ENCODE measurements at regions not wholly inside any gene's neighbourhood (a gene's known extent, or its start where the extent isn't known, plus 50 kb on each side); places are given as distances from the start of the nearest gene placed in this dataset.

DNA sequence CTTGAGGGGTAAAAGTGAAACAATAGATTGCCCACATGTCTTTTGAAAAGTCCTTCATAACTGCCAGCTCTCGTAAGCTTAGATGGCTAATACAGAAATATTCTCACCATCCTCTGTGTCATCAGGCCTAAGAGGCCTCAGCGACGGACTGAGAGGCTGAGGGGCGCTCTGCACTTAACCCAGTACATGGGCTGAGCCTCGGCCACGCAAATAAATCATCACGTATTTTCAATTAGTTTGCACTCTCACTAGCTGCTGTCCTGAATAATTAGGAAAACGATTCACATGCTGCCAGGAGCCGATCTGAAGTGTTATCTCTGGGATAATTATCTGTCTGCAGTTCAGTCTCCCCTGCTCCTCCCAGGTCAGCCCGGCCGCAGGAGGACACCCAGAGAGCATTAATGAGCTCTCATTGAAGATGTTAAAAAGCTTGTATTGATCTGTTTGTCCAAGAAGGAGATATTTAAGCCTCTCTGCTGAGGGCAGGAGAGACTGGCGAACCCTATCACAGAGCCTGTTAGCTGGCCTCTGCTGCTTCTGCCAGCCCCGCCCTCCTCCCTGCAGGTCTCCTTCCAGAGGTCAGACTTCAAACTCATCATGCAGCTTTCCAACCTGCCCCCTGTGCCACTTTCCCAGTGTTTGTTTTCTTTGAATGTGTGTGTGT is 1051.3 kb downstream of the VRK1 start:
- TF ChIP-seq, protein P1, sequence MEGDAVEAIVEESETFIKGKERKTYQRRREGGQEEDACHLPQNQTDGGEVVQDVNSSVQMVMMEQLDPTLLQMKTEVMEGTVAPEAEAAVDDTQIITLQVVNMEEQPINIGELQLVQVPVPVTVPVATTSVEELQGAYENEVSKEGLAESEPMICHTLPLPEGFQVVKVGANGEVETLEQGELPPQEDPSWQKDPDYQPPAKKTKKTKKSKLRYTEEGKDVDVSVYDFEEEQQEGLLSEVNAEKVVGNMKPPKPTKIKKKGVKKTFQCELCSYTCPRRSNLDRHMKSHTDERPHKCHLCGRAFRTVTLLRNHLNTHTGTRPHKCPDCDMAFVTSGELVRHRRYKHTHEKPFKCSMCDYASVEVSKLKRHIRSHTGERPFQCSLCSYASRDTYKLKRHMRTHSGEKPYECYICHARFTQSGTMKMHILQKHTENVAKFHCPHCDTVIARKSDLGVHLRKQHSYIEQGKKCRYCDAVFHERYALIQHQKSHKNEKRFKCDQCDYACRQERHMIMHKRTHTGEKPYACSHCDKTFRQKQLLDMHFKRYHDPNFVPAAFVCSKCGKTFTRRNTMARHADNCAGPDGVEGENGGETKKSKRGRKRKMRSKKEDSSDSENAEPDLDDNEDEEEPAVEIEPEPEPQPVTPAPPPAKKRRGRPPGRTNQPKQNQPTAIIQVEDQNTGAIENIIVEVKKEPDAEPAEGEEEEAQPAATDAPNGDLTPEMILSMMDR (IDR thresholded peaks at IDR 0.05), result no peak
- TF ChIP-seq POLR2AphosphoS5 (IDR thresholded peaks at IDR 0.05), result no peak

All from breast epithelium (tissue), 3 donors.